ENCODE measurements at regions not wholly inside any gene's neighbourhood (a gene's known extent, or its start where the extent isn't known, plus 50 kb on each side); places are given as distances from the start of the nearest gene placed in this dataset.

- TF ChIP-seq ZBTB6 (tag by site-specific recombination; IDR thresholded peaks at IDR 0.05) (no peak), ZNF747 (tag by site-specific recombination; IDR thresholded peaks at IDR 0.05) (no peak), SCRT2 (tag by site-specific recombination; IDR thresholded peaks at IDR 0.05) (no peak), WT1 (tag by site-specific recombination; IDR thresholded peaks at IDR 0.05) (peak; percentile 99), ZNF785 (tag by site-specific recombination; IDR thresholded peaks at IDR 0.05) (no peak), ZNF416 (tag by site-specific recombination; IDR thresholded peaks at IDR 0.05) (no peak), ZNF596 (tag by site-specific recombination; IDR thresholded peaks at IDR 0.05) (peak; percentile 41; the same call in 1 of the 2 replicates), ZNF311 (tag by site-specific recombination; IDR thresholded peaks at IDR 0.05; ENCODE audit: borderline replicate concordance) (no peak), ZEB2 (tag by site-specific recombination; IDR thresholded peaks at IDR 0.05) (no peak), ZNF146 (tag by site-specific recombination; IDR thresholded peaks at IDR 0.05) (no peak), ZNF530 (tag by site-specific recombination; IDR thresholded peaks at IDR 0.05; ENCODE audit: low read depth) (no peak), TCF7L2 (IDR thresholded peaks at IDR 0.05; ENCODE audit: borderline replicate concordance, low read depth, low read length) (0 out of 2 replicates have a peak, but pooled peaks have one; percentile 18), ZNF510 (tag by site-specific recombination; IDR thresholded peaks at IDR 0.05; ENCODE audit: insufficient replicate concordance) (no peak), ZNF776 (tag by site-specific recombination; IDR thresholded peaks at IDR 0.05; ENCODE audit: borderline replicate concordance) (no peak), ZNF664 (tag by site-specific recombination; IDR thresholded peaks at IDR 0.05) (no peak), HOXA7 (CRISPR knock-in tag; IDR thresholded peaks at IDR 0.05; ENCODE audit: borderline replicate concordance) (no peak), ZNF426 (tag by site-specific recombination; IDR thresholded peaks at IDR 0.05) (no peak), ZNF121 (tag by site-specific recombination; IDR thresholded peaks at IDR 0.05) (no peak), KLF1 (tag by site-specific recombination; IDR thresholded peaks at IDR 0.05) (peak; percentile 66; the same call in 1 of the 2 replicates), PATZ1 (tag by site-specific recombination; IDR thresholded peaks at IDR 0.05) (no peak)
These were observed 421.2 kb upstream of the JARID2 start (continued) for GRCh38 chr6:14824484-14825275.

- CTCF ChIA-PET = interaction anchor here (0.7 kb wide), 2 partner anchors 39 to 106 kb away, joined by 3 read pairs; no protein-coding TSS in a partner anchor
- no peak for TF ChIP-seq ZNF37A (tag by site-specific recombination; IDR thresholded peaks at IDR 0.05)
- TF ChIP-seq ZNF768 (tag by site-specific recombination; IDR thresholded peaks at IDR 0.05) = no peak
- no peak for TF ChIP-seq ZNF571 (tag by site-specific recombination; IDR thresholded peaks at IDR 0.05)
- TF ChIP-seq ZNF169 (tag by site-specific recombination; IDR thresholded peaks at IDR 0.05) = no peak
- no peak for TF ChIP-seq ZNF600 (tag by site-specific recombination; IDR thresholded peaks at IDR 0.05)
- no peak for TF ChIP-seq ZNF449 (tag by site-specific recombination; IDR thresholded peaks at IDR 0.05)
- TF ChIP-seq HOXC10 (CRISPR knock-in tag; IDR thresholded peaks at IDR 0.05) = no peak
- no peak for TF ChIP-seq ZNF558 (tag by site-specific recombination; IDR thresholded peaks at IDR 0.05)
- TF ChIP-seq ZNF777 (tag by site-specific recombination; IDR thresholded peaks at IDR 0.05; ENCODE audit: borderline replicate concordance) = no peak
- TF ChIP-seq ZNF426 (tag by site-specific recombination; IDR thresholded peaks at IDR 0.05) = no peak
- TF ChIP-seq ZBTB21 (tag by site-specific recombination; IDR thresholded peaks at IDR 0.05) = no peak
- TF ChIP-seq ZNF133 (tag by site-specific recombination; IDR thresholded peaks at IDR 0.05) = no peak
- TF ChIP-seq ZNF645 (tag by site-specific recombination; IDR thresholded peaks at IDR 0.05) = no peak
- TF ChIP-seq ZNF350 (tag by site-specific recombination; IDR thresholded peaks at IDR 0.05) = no peak
- no peak for TF ChIP-seq ZNF324 (tag by site-specific recombination; IDR thresholded peaks at IDR 0.05)
These were observed 419.4 kb upstream of the JARID2 start for GRCh38 chr6:14826456-14826855.

More at GRCh38 chr6:14826456-14826855, 419.4 kb upstream of the JARID2 start:
- no peaks in the 10 kb centered on the region for H3K36me3 ChIP-seq (ENCODE audit: control insufficient read depth in 2 of 2, insufficient read depth in 1 of 2, low read length in 2 of 2)
- H3K9me3 ChIP-seq (ENCODE audit: control insufficient read depth, insufficient read depth, low read depth, low read length) = no peaks in the 10 kb centered on the region
- H3K27ac ChIP-seq (ENCODE audit: extremely low read depth, low read depth, low read length) = no peak overlapping the region; the same call in 1 of the 2 replicates
- POLR2A ChIA-PET = no interaction called here
- H3K4me3 ChIP-seq (ENCODE audit: low read depth, low read length) = no peak overlapping the region
- H3K4me1 ChIP-seq (ENCODE audit: control insufficient read depth, insufficient read depth, low read length) = peaks cover 19% of the 10 kb centered on the region
